ENCODE measurements at regions not wholly inside any gene's neighbourhood (a gene's known extent, or its start where the extent isn't known, plus 50 kb on each side); places are given as distances from the start of the nearest gene placed in this dataset.

DNA sequence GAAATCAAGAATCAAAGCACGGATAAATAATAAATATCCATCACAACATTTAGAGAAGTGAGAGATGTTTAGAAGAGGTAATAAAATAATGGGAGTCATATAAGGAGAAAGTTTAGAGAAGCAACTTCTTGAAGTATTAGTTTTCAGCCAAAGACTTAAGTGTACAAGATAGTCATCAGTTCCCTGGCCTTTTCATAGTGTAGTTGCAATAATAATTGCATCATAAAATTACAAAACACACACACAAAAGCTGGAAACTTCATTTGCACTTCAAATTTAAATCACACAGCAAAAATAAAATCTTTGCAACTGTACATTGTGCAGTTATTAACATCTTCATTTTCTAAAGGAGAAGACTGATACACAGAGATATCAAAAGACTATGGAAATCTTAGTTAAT lies 319.1 kb upstream of the RGMB start:
- H3K9me3 Mint-ChIP-seq, result no peaks in the 10 kb centered on the region
- no peaks in the 10 kb centered on the region for H3K36me3 Mint-ChIP-seq (ENCODE audit: low read depth)
- no peaks in the 10 kb centered on the region for H3K4me1 Mint-ChIP-seq
- H3K27ac Mint-ChIP-seq, result no peak overlapping the region
- no peak for TF ChIP-seq CTCF (IDR thresholded peaks at IDR 0.05; ENCODE audit: unreplicated experiment in 3 of 3)
- no peaks in the 10 kb centered on the region for H3K27me3 Mint-ChIP-seq (ENCODE audit: low read depth)
- H3K4me3 Mint-ChIP-seq, result no peak overlapping the region

DNA sequence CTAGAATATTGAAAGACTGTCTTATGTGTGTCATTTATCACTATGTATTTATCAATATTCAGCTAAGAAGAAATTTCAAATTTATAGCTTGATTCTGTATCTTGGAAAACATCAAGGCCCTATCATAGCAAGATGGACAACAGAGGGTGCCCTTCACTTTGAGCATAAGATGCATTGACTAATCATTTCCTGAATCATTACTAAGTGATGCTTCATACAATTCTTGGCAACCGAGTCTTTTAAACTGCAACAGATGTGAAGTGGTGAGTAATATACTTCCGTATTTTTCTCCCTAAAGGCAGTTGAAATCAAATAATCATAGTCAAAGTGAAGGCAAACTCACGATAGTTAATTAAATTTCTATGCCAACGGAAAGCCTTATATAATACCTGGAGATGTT lies 318.6 kb upstream of the RGMB start:
- no peaks in the 10 kb centered on the region for H3K27me3 Mint-ChIP-seq (ENCODE audit: low read depth)
- no peaks in the 10 kb centered on the region for H3K36me3 Mint-ChIP-seq (ENCODE audit: low read depth)
- H3K27ac Mint-ChIP-seq, result no peak overlapping the region

DNA sequence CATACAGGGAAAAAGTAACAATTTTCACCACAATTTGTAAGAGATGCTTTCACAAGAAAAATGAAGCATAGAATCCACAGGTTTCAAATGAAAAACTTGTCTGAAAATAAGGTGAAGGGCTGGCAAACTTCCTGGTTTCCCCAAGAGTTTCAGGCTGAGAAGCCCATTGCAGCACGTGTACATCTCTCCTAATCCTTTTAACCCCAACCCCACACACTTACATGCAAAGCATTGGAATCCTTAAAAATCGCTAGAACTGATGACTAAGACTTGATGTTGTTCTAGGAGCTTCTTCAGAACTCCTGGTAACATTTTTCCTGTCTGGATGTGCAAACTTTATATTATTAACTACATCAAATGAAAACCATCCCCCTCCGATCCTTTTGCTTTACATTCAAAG lies 317.8 kb upstream of the RGMB start:
- Mint-ChIP-seq H3K27ac (no peak overlapping the region), H3K27me3 (ENCODE audit: low read depth) (no peaks in the 10 kb centered on the region), H3K4me1 (no peaks in the 10 kb centered on the region), H3K4me3 (no peak overlapping the region), H3K36me3 (ENCODE audit: low read depth) (no peaks in the 10 kb centered on the region), H3K9me3 (no peaks in the 10 kb centered on the region)
- no peak for TF ChIP-seq CTCF (IDR thresholded peaks at IDR 0.05; ENCODE audit: unreplicated experiment in 3 of 3)

More for the DNA sequence above, 318.6 kb upstream of the RGMB start:
- no peaks in the 10 kb centered on the region for H3K4me1 Mint-ChIP-seq
- H3K9me3 Mint-ChIP-seq, result no peaks in the 10 kb centered on the region
- TF ChIP-seq CTCF (IDR thresholded peaks at IDR 0.05; ENCODE audit: unreplicated experiment in 3 of 3), result no peak
- no peak overlapping the region for H3K4me3 Mint-ChIP-seq

DNA sequence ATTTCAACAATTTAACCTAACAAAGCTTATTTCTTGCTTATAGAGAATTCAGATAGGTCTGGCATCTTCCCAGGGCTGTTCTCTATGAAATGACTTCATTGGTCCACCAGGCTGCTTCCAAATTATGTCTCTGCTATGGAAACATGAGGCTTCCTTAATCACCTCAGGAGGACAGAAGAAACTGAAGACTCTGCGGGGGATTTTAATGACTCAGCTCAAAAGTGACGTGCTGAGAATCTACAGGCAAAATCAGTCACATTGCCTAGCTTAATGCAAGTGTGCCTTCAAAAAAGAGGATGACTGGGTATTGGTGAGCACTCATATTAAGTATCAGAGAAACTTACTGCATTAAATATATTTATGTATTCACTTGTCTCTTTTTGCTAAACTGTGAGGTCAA lies 315.5 kb upstream of the RGMB start:
- Mint-ChIP-seq H3K4me3 (no peak overlapping the region), H3K27ac (no peak overlapping the region), H3K36me3 (ENCODE audit: low read depth) (no peaks in the 10 kb centered on the region), H3K9me3 (no peaks in the 10 kb centered on the region), H3K4me1 (no peaks in the 10 kb centered on the region), H3K27me3 (ENCODE audit: low read depth) (no peaks in the 10 kb centered on the region)
- no peak for TF ChIP-seq CTCF (IDR thresholded peaks at IDR 0.05; ENCODE audit: unreplicated experiment in 3 of 3)

- Mint-ChIP-seq H3K36me3 (ENCODE audit: low read depth) (no peaks in the 10 kb centered on the region), H3K9me3 (no peaks in the 10 kb centered on the region), H3K4me3 (no peak overlapping the region), H3K27ac (no peak overlapping the region), H3K4me1 (no peaks in the 10 kb centered on the region), H3K27me3 (ENCODE audit: low read depth) (no peaks in the 10 kb centered on the region)
- TF ChIP-seq CTCF (IDR thresholded peaks at IDR 0.05; ENCODE audit: unreplicated experiment in 3 of 3), result no peak
Measured at GRCh38 chr5:98458726-98459125, 314.7 kb upstream of the RGMB start.

DNA sequence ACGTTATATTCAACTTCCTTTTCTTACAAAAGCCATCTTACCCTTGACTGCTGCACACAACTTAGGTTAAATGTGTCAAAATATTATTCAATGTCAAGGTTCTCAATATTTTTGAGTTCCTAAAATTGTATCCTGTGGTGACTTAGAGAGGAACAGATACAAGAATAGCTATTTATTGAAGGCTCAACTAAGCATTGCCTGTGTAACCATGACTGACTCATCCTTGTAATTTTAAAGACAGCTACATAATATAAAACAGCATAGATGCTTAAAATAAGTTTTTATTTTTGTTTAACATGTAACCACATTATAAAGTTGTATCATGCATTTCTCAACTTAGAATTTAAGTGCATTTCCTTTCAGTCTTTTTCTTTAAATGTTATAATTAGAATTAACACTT lies 312.9 kb upstream of the RGMB start:
- Mint-ChIP-seq H3K4me3 (no peak overlapping the region), H3K36me3 (ENCODE audit: low read depth) (no peaks in the 10 kb centered on the region), H3K4me1 (no peaks in the 10 kb centered on the region), H3K27me3 (ENCODE audit: low read depth) (no peaks in the 10 kb centered on the region), H3K9me3 (no peaks in the 10 kb centered on the region), H3K27ac (no peak overlapping the region)
- TF ChIP-seq CTCF (IDR thresholded peaks at IDR 0.05; ENCODE audit: unreplicated experiment in 3 of 3), result no peak
